PC-9 (cell line): ENCODE measurements at regions not wholly inside any gene's neighbourhood (a gene's known extent, or its start where the extent isn't known, plus 50 kb on each side); places are given as distances from the start of the nearest gene placed in this dataset.

Source experiments
- BruUV-seq: library from RNA; stranded (reverse); fragments of 400-500 nt; replicated peaks from 2 replicates; lab custom pipeline; 2021; lab: Mats Ljungman, UMichigan
- CTCF ChIA-PET: fragments of 300-600 bp; sonication (Branson Sonifier 250); formaldehyde crosslinking; loops from one replicate; lab custom pipeline; 2022; ENCODE audit warnings: antibody characterized with exemption; lab: Charles Lee
- POLR2A ChIA-PET: fragments of 300-600 bp; sonication (Branson Sonifier 250); formaldehyde crosslinking; loops from one replicate; lab custom pipeline; 2022; ENCODE audit warnings: antibody characterized with exemption; ENCODE audit not compliant: unreplicated experiment; lab: Charles Lee
- DNase-seq, 2 experiments: peaks; one replicate each; pipeline versions ENCODE4 v3.0.0 to v3.0.0-alpha.2; 2015 to 2022; ENCODE audit warnings: mixed read lengths in 1 of 2
- H2AFZ ChIP-seq: fragments of 200-600 bp; sonication (generic); 2 replicates; pipeline ENCODE4 v1.8.1; 2017; ENCODE audit warnings: antibody characterized with exemption
- H3F3A ChIP-seq: fragments of 200-600 bp; sonication (generic); 2 replicates; pipeline ENCODE4 v1.8.1; 2017; ENCODE audit warnings: antibody characterized with exemption, mild to moderate bottlenecking, low read depth; ENCODE audit not compliant: insufficient read depth
- H3K27ac ChIP-seq: fragments of 200-600 bp; sonication (generic); 2 replicates; pipeline ENCODE4 v1.6.1; 2016; ENCODE audit warnings: mixed run types
- H3K27me3 ChIP-seq: fragments of 200-600 bp; sonication (generic); 2 replicates; pipeline ENCODE4 v1.6.1; 2016; ENCODE audit warnings: low read depth, mixed run types; ENCODE audit not compliant: insufficient read depth
- H3K36me3 ChIP-seq: fragments of 200-600 bp; sonication (generic); 2 replicates; pipeline ENCODE4 v1.6.1; 2016; ENCODE audit warnings: low read depth, mixed run types
- H3K4me1 ChIP-seq: fragments of 200-600 bp; sonication (generic); replicated peaks from 2 replicates; pipeline ENCODE4 v1.6.1; 2016; ENCODE audit warnings: mixed run types; ENCODE audit not compliant: insufficient read depth
- H3K4me2 ChIP-seq: fragments of 200-600 bp; sonication (generic); 2 replicates; pipeline ENCODE4 v1.6.1; 2017; ENCODE audit warnings: mixed run types
- H3K4me3 ChIP-seq: fragments of 200-600 bp; sonication (generic); 2 replicates; pipeline ENCODE4 v1.6.1; 2016; ENCODE audit warnings: mixed run types
- H3K79me2 ChIP-seq: fragments of 200-600 bp; sonication (generic); 2 replicates; pipeline ENCODE4 v1.6.1; 2017; ENCODE audit warnings: low read depth, mixed run types
- H3K9me2 ChIP-seq: fragments of 200-600 bp; sonication (generic); 2 replicates; pipeline ENCODE4 v1.8.1; 2017; ENCODE audit warnings: mild to moderate bottlenecking; ENCODE audit not compliant: insufficient read depth
- H3K9me3 ChIP-seq: fragments of 200-600 bp; sonication (generic); 2 replicates; pipeline ENCODE4 v1.8.1; 2016; ENCODE audit warnings: low read depth; ENCODE audit not compliant: insufficient read depth
- H4K20me1 ChIP-seq: fragments of 200-600 bp; sonication (generic); 2 replicates; pipeline ENCODE4 v1.8.1; 2017; ENCODE audit not compliant: insufficient read depth
- EZH2 ChIP-seq: fragments of 200-600 bp; sonication (generic); IDR thresholded peaks from 2 replicates; pipeline ENCODE4 v1.8.0; 2017; ENCODE audit warnings: antibody characterized with exemption, low read depth
- intact Hi-C: fragments of 100-400 bp; cut with micrococcal nuclease; formaldehyde crosslinking; loops from one replicate; pipeline ENCODE4 v1.10.0; 2022; ENCODE audit not compliant: unreplicated experiment
- TF ChIP-seq, protein P1 (sequence below): fragments of 200-600 bp; sonication (generic); conservative IDR thresholded peaks from 2 replicates; pipeline ENCODE4 v1.6.1; 2017; ENCODE audit warnings: mixed run types, antibody characterized with exemption, mild to moderate bottlenecking, moderate library complexity

DNA sequence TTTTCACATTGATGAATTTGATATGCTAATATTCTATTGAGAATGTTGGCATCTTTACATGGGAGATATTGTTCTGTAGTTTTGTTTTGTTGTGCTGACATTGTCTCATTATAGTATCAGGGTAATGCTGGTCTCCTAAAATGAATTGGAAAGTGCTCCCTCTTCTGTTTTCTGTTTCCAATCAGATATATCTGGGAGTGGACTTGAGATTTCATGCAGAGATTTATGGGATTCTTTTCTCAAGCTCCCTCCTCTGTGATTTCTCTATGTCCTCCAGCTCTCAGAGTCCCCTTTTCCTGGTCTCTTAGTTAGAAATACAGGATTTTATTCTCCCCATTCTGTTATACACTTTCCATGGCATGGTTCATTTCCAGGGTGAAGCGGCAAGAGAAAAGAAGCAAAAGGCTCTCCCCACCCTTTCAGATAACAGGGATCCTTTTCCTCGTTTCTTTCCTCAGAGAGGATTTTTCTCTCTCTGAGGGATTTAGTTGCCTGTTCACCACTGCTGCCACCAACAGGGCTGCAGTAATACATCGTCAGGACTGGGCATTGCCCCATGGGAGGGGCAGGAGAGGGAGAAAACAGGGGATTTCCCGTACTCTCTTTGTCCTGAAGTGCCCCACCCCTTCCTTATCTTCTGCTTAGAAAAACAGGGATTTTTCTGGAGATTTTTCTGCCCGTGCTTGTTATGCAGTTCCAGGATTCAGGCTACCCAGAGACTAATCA lies 59.3 kb upstream of the STMND1 start:
- peak overlapping the region; percentile 68 for H2AFZ ChIP-seq
- peak overlapping the region; percentile 60 for H3K4me2 ChIP-seq
- H3F3A ChIP-seq, result no peaks in the 10 kb centered on the region
- peaks cover 11% of the 10 kb centered on the region; the same call in 1 of the 2 replicates for H3K4me1 ChIP-seq
- no peak overlapping the region; the same call in 1 of the 2 replicates for H3K4me3 ChIP-seq
- ChIA-PET POLR2A (no interaction called here), CTCF (no interaction called here)
- H4K20me1 ChIP-seq, result no peaks in the 10 kb centered on the region
- no peak overlapping the region for H3K27ac ChIP-seq
- H3K9me3 ChIP-seq, result no peaks in the 10 kb centered on the region; the same call in 1 of the 2 replicates
- no TSS peak for BruUV-seq
- TF ChIP-seq, protein P1, sequence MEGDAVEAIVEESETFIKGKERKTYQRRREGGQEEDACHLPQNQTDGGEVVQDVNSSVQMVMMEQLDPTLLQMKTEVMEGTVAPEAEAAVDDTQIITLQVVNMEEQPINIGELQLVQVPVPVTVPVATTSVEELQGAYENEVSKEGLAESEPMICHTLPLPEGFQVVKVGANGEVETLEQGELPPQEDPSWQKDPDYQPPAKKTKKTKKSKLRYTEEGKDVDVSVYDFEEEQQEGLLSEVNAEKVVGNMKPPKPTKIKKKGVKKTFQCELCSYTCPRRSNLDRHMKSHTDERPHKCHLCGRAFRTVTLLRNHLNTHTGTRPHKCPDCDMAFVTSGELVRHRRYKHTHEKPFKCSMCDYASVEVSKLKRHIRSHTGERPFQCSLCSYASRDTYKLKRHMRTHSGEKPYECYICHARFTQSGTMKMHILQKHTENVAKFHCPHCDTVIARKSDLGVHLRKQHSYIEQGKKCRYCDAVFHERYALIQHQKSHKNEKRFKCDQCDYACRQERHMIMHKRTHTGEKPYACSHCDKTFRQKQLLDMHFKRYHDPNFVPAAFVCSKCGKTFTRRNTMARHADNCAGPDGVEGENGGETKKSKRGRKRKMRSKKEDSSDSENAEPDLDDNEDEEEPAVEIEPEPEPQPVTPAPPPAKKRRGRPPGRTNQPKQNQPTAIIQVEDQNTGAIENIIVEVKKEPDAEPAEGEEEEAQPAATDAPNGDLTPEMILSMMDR, result no peak; the same call in 1 of the 2 replicates
- peak in 1 of 2 experiments; percentile 64 for DNase-seq
- no peaks in the 10 kb centered on the region for H3K27me3 ChIP-seq
- H3K79me2 ChIP-seq, result no peaks in the 10 kb centered on the region
- H3K9me2 ChIP-seq, result no peaks in the 10 kb centered on the region; the same call in 1 of the 2 replicates
- H3K36me3 ChIP-seq, result no peaks in the 10 kb centered on the region
- intact Hi-C loops, result no loop called here

GRCh38 chr6:17039266-17039665 lies 62.6 kb upstream of the STMND1 start:
- TF ChIP-seq EZH2, result no peak
- peaks cover 11% of the 10 kb centered on the region; the same call in 1 of the 2 replicates for H3K4me1 ChIP-seq
- H3K9me2 ChIP-seq, result no peaks in the 10 kb centered on the region; the same call in 1 of the 2 replicates
- DNase-seq, result no peak
- H3K9me3 ChIP-seq, result no peaks in the 10 kb centered on the region; the same call in 1 of the 2 replicates
- ChIA-PET CTCF (no interaction called here), POLR2A (no interaction called here)
- H3K27me3 ChIP-seq, result no peaks in the 10 kb centered on the region
- no peaks in the 10 kb centered on the region for H3K79me2 ChIP-seq
- no peaks in the 10 kb centered on the region for H3K36me3 ChIP-seq
- H3K4me2 ChIP-seq, result no peak overlapping the region
- no peaks in the 10 kb centered on the region for H4K20me1 ChIP-seq
- no peak overlapping the region for H3K27ac ChIP-seq
- peak overlapping the region; percentile 52; the same call in 1 of the 2 replicates for H2AFZ ChIP-seq
- no TSS peak for BruUV-seq
- no peaks in the 10 kb centered on the region for H3F3A ChIP-seq
- no peak overlapping the region for H3K4me3 ChIP-seq
- intact Hi-C loops, result no loop called here

GRCh38 chr6:17038316-17038715 lies 63.5 kb upstream of the STMND1 start:
- BruUV-seq, result no TSS peak
- H4K20me1 ChIP-seq, result no peaks in the 10 kb centered on the region
- H3F3A ChIP-seq, result no peaks in the 10 kb centered on the region
- intact Hi-C loops, result no loop called here
- H3K4me2 ChIP-seq, result no peak overlapping the region
- no peaks in the 10 kb centered on the region for H3K27me3 ChIP-seq
- H3K9me3 ChIP-seq, result no peaks in the 10 kb centered on the region; the same call in 1 of the 2 replicates
- DNase-seq, result no peak
- CTCF ChIA-PET, result no interaction called here
- no peak overlapping the region for H3K4me3 ChIP-seq
- TF ChIP-seq, protein P1, result no peak
- no peak for TF ChIP-seq EZH2
- H3K36me3 ChIP-seq, result no peaks in the 10 kb centered on the region
- H2AFZ ChIP-seq, result no peak overlapping the region
- no peak overlapping the region for H3K27ac ChIP-seq
- POLR2A ChIA-PET, result no interaction called here
- peaks cover 14% of the 10 kb centered on the region for H3K4me1 ChIP-seq
- no peaks in the 10 kb centered on the region for H3K79me2 ChIP-seq
- H3K9me2 ChIP-seq, result no peaks in the 10 kb centered on the region; the same call in 1 of the 2 replicates
